ENCODE measurements at regions not wholly inside any gene's neighbourhood (a gene's known extent, or its start where the extent isn't known, plus 50 kb on each side); places are given as distances from the start of the nearest gene placed in this dataset.

DNA sequence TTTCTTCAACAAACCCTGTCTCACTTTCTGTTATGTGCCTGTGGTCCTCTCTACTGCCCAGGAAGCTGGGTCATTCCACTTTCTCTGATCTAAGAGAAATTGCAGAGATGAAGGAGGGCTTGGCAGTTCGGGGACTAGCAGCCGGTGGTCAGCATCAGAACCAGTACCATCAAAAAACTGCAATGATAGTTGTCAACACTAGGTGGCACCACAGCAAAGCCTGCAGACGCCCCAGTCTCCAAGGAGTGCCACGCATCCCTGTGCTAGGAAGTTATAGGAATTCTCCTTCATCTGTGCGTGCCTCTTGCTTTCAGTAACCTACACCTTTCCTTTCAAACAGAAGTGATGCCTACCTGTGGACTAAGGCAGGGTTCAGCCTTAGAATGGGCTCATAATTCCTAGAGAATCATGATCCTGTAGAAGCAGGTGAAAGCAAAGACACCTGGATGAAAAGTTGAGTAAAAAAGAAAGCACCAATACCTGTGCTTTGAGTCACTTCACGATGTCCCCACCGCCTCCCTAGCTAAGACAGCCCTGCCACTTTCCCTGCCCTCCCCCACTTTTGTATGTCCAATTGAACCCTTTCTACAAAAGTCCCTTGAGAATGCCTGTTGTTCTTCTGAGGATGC lies 129.2 kb downstream of the ADAMTS1 start:
- Histone ChIP-seq H3K27me3 (no peaks in the 10 kb centered on the region), H3K36me3 (no peaks in the 10 kb centered on the region), H3K27ac (replicated peaks in 1 of 4) (no peak overlapping the region), H3K4me1 (peaks cover 0 to 4% (median 0%) of the 10 kb centered on the region in 4 donors), H3K4me3 (no peak overlapping the region), H3K9me3 (no peaks in the 10 kb centered on the region)
- 19% methylated on average over 7 of the region's 7 CpGs for WGBS
- intact Hi-C loops (cut with DNase I): loop anchor here (10.0 kb wide), 1 partner anchor 831 kb away; no protein-coding TSS in a partner anchor
- no peak for TF ChIP-seq POLR2AphosphoS5 (IDR thresholded peaks at IDR 0.05)
- TF ChIP-seq, protein P1, sequence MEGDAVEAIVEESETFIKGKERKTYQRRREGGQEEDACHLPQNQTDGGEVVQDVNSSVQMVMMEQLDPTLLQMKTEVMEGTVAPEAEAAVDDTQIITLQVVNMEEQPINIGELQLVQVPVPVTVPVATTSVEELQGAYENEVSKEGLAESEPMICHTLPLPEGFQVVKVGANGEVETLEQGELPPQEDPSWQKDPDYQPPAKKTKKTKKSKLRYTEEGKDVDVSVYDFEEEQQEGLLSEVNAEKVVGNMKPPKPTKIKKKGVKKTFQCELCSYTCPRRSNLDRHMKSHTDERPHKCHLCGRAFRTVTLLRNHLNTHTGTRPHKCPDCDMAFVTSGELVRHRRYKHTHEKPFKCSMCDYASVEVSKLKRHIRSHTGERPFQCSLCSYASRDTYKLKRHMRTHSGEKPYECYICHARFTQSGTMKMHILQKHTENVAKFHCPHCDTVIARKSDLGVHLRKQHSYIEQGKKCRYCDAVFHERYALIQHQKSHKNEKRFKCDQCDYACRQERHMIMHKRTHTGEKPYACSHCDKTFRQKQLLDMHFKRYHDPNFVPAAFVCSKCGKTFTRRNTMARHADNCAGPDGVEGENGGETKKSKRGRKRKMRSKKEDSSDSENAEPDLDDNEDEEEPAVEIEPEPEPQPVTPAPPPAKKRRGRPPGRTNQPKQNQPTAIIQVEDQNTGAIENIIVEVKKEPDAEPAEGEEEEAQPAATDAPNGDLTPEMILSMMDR (IDR thresholded peaks at IDR 0.05): peak; percentile 60 to 88 (median 71)
- DNase-seq (ENCODE audit: extremely low spot score): no peak

DNA sequence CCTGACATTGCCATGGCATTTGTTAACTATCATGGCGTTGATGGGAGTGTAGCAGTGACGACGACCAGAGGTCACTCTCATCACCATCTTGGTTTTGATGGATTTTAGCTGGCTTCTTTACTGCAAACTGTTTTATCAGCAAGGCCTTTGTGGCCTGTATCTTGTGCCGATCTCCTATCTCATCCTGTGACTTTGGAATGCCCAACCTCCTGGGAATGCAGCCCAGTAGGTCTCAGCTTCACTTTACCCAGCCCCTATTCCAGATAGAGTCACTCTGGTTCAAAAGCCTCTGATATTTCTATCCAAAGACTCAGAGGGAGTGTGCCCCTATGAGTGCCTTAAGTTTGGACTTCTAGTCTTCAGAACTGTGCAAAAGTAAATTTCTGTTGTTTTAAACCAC lies 130.1 kb downstream of the ADAMTS1 start:
- 89% methylated on average over 4 of the region's 4 CpGs for WGBS
- no peak for DNase-seq (ENCODE audit: extremely low spot score)
- intact Hi-C loops (cut with DNase I): loop anchor here (10.0 kb wide), 1 partner anchor 830 kb away; no protein-coding TSS in a partner anchor

GRCh38 chr21:26710155-26710554 lies 135.1 kb downstream of the ADAMTS1 start:
- DNase-seq (ENCODE audit: extremely low spot score): no peak
- TF ChIP-seq POLR2A (IDR thresholded peaks at IDR 0.05; ENCODE audit: low read depth): no peak
- TF ChIP-seq, protein P1 (IDR thresholded peaks at IDR 0.05): no peak
- no peak overlapping the region for H3K27ac ChIP-seq (replicated peaks in 1 of 4)
- no peak overlapping the region for H3K4me3 ChIP-seq
- no peaks in the 10 kb centered on the region for H3K4me1 ChIP-seq
- 88% methylated on average over 11 of the region's 11 CpGs for WGBS
- intact Hi-C loops (cut with DNase I): loop anchor here (10.0 kb wide), 1 partner anchor 825 kb away; no protein-coding TSS in a partner anchor
- H3K27me3 ChIP-seq: no peaks in the 10 kb centered on the region
- no peaks in the 10 kb centered on the region for H3K9me3 ChIP-seq
- H3K36me3 ChIP-seq: no peaks in the 10 kb centered on the region

More for the DNA sequence above, 130.1 kb downstream of the ADAMTS1 start:
- no peaks in the 10 kb centered on the region for H3K9me3 ChIP-seq
- TF ChIP-seq POLR2AphosphoS5 (IDR thresholded peaks at IDR 0.05): no peak
- TF ChIP-seq POLR2A (IDR thresholded peaks at IDR 0.05; ENCODE audit: low read depth): no peak
- TF ChIP-seq, protein P1 (IDR thresholded peaks at IDR 0.05): no peak
- no peak for TF ChIP-seq EP300 (IDR thresholded peaks at IDR 0.05)
- H3K27me3 ChIP-seq: no peaks in the 10 kb centered on the region
- no peak overlapping the region for H3K4me3 ChIP-seq
- H3K4me1 ChIP-seq: peaks cover 0 to 4% (median 0%) of the 10 kb centered on the region in 4 donors
- no peak overlapping the region for H3K27ac ChIP-seq (replicated peaks in 1 of 4)
- H3K36me3 ChIP-seq: no peaks in the 10 kb centered on the region

DNA sequence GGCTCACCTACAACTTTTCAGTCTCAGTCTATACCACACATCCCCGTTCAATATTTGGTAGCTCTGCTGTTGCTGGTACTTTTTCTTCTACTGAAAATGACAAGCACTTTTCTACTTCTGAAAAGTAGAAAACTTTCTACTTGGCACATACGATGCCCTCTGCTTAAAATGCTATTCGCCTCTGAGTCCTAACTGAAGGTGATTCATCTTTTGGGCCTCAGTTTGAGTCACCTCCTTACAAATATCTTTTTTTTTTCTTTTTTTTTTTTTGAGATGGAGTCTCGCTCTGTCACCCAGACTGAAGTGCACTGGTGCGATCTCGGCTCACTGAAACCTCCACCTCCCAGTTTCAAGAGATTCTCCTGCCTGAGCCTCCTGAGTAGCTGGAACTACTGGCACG lies 136.0 kb upstream of the CYYR1 start:
- Histone ChIP-seq H3K27ac (replicated peaks in 1 of 4) (no peak overlapping the region), H3K36me3 (no peaks in the 10 kb centered on the region), H3K9me3 (no peaks in the 10 kb centered on the region), H3K27me3 (no peaks in the 10 kb centered on the region), H3K4me1 (no peaks in the 10 kb centered on the region), H3K4me3 (no peak overlapping the region)
- WGBS: 91% methylated on average over 7 of the region's 7 CpGs
- DNase-seq (ENCODE audit: extremely low spot score): no peak
- TF ChIP-seq POLR2A (IDR thresholded peaks at IDR 0.05; ENCODE audit: low read depth): no peak
- no peak for TF ChIP-seq EP300 (IDR thresholded peaks at IDR 0.05)
- TF ChIP-seq, protein P1 (IDR thresholded peaks at IDR 0.05): no peak
- no peak for TF ChIP-seq POLR2AphosphoS5 (IDR thresholded peaks at IDR 0.05)
- intact Hi-C loops (cut with DNase I): no loop called here
